Stomach (tissue), 4 donors: ENCODE measurements at regions not wholly inside any gene's neighbourhood (a gene's known extent, or its start where the extent isn't known, plus 50 kb on each side); places are given as distances from the start of the nearest gene placed in this dataset.

Experiments
- CTCF ChIP-seq, 7 experiments: fragments of 450-650 bp in 4 of 7; fragments of 200-600 bp in 3 of 7; sonication (generic) in 3 of 7; IDR thresholded peaks; one replicate each; pipeline ENCODE4 v1.5.1; 2016 to 2019; ENCODE audit warnings: antibody characterized with exemption in 7 of 7, control low read depth in 2 of 7, mild to moderate bottlenecking in 1 of 7
- POLR2A ChIP-seq, 4 donors: fragments of 450-650 bp; IDR thresholded peaks; one replicate each; pipeline ENCODE4 v1.6.1; 2016; ENCODE audit warnings: antibody characterized with exemption in 4 of 4, control low read depth in 2 of 4, mild to moderate bottlenecking in 1 of 4, moderate library complexity in 1 of 4
- POLR2AphosphoS5 ChIP-seq, 3 donors: sonication (generic); formaldehyde crosslinking; IDR thresholded peaks; one replicate each; pipeline ENCODE4 v1.6.1; 2016; ENCODE audit warnings: antibody characterized with exemption in 3 of 3

- TF ChIP-seq CTCF (IDR thresholded peaks at IDR 0.05) (no peak), POLR2A (IDR thresholded peaks at IDR 0.05) (no peak), POLR2AphosphoS5 (IDR thresholded peaks at IDR 0.05) (no peak)
Measured at GRCh38 chr20:48295966-48296421, 510.7 kb upstream of the SULF2 start.
